ENCODE measurements at regions not wholly inside any gene's neighbourhood (a gene's known extent, or its start where the extent isn't known, plus 50 kb on each side); places are given as distances from the start of the nearest gene placed in this dataset.

GRCh38 chr7:17477182-17477581 is 178.7 kb downstream of the AHR start:
- Histone ChIP-seq H3K36me3 (replicated peaks; ENCODE audit: low read depth, low read length) (peaks cover 7% of the 10 kb centered on the region), H2AFZ (ENCODE audit: low read depth, low read length) (no peak overlapping the region), H3K27me3 (ENCODE audit: low read depth, low read length) (no peaks in the 10 kb centered on the region), H4K20me1 (ENCODE audit: insufficient read depth, low read length) (no peaks in the 10 kb centered on the region), H3K4me2 (ENCODE audit: low read length) (no peak overlapping the region), H3K4me1 (ENCODE audit: low read length) (peaks cover 31% of the 10 kb centered on the region), H3K27ac (ENCODE audit: low read length) (no peak overlapping the region), H3K4me3 (ENCODE audit: low read length) (no peak overlapping the region), H3K79me2 (ENCODE audit: low read length) (no peaks in the 10 kb centered on the region), H3K9me3 (ENCODE audit: insufficient read depth, low read length) (no peaks in the 10 kb centered on the region), H3K9ac (ENCODE audit: low read length) (no peak overlapping the region)
- no peak for TF ChIP-seq CTCF (IDR thresholded peaks at IDR 0.05; ENCODE audit: low read depth, low read length)
- TF ChIP-seq EZH2phosphoT487 (IDR thresholded peaks at IDR 0.05; ENCODE audit: low read depth): no peak

- Histone ChIP-seq H3K27ac (ENCODE audit: low read length) (no peak overlapping the region), H3K27me3 (ENCODE audit: low read depth, low read length) (no peaks in the 10 kb centered on the region), H4K20me1 (ENCODE audit: insufficient read depth, low read length) (no peaks in the 10 kb centered on the region), H3K9me3 (ENCODE audit: insufficient read depth, low read length) (no peaks in the 10 kb centered on the region), H3K4me2 (ENCODE audit: low read length) (no peak overlapping the region), H3K4me1 (ENCODE audit: low read length) (peaks cover 14% of the 10 kb centered on the region), H3K36me3 (replicated peaks; ENCODE audit: low read depth, low read length) (peaks cover 3% of the 10 kb centered on the region), H3K79me2 (ENCODE audit: low read length) (no peaks in the 10 kb centered on the region), H3K9ac (ENCODE audit: low read length) (no peak overlapping the region), H3K4me3 (ENCODE audit: low read length) (no peak overlapping the region), H2AFZ (ENCODE audit: low read depth, low read length) (no peak overlapping the region)
- TF ChIP-seq EZH2phosphoT487 (IDR thresholded peaks at IDR 0.05; ENCODE audit: low read depth) (no peak), CTCF (IDR thresholded peaks at IDR 0.05; ENCODE audit: low read depth, low read length) (no peak)
These were observed 182.7 kb downstream of the AHR start for GRCh38 chr7:17481118-17481517.

- H3K79me2 ChIP-seq (ENCODE audit: low read length): no peaks in the 10 kb centered on the region
- no peak overlapping the region for H3K27ac ChIP-seq (ENCODE audit: low read length)
- H3K4me2 ChIP-seq (ENCODE audit: low read length): no peak overlapping the region
- TF ChIP-seq CTCF (IDR thresholded peaks at IDR 0.05; ENCODE audit: low read depth, low read length) (no peak), EZH2phosphoT487 (IDR thresholded peaks at IDR 0.05; ENCODE audit: low read depth) (no peak)
- no peak overlapping the region for H3K4me3 ChIP-seq (ENCODE audit: low read length)
- no peaks in the 10 kb centered on the region for H4K20me1 ChIP-seq (ENCODE audit: insufficient read depth, low read length)
- peaks cover 21% of the 10 kb centered on the region for H3K4me1 ChIP-seq (ENCODE audit: low read length)
- no peaks in the 10 kb centered on the region for H3K9me3 ChIP-seq (ENCODE audit: insufficient read depth, low read length)
- H3K27me3 ChIP-seq (ENCODE audit: low read depth, low read length): no peaks in the 10 kb centered on the region
- H2AFZ ChIP-seq (ENCODE audit: low read depth, low read length): no peak overlapping the region
- H3K9ac ChIP-seq (ENCODE audit: low read length): no peak overlapping the region
- H3K36me3 ChIP-seq (replicated peaks; ENCODE audit: low read depth, low read length): peaks cover 3% of the 10 kb centered on the region
These were observed 186.9 kb downstream of the AHR start for GRCh38 chr7:17485368-17485767.

- no peak overlapping the region for H3K27ac ChIP-seq (ENCODE audit: low read length)
- H3K4me3 ChIP-seq (ENCODE audit: low read length): no peak overlapping the region
- H3K9ac ChIP-seq (ENCODE audit: low read length): no peak overlapping the region
- TF ChIP-seq EZH2phosphoT487 (IDR thresholded peaks at IDR 0.05; ENCODE audit: low read depth) (no peak), CTCF (IDR thresholded peaks at IDR 0.05; ENCODE audit: low read depth, low read length) (no peak)
- no peak overlapping the region for H3K4me2 ChIP-seq (ENCODE audit: low read length)
- H3K36me3 ChIP-seq (replicated peaks; ENCODE audit: low read depth, low read length): peaks cover 3% of the 10 kb centered on the region
- no peaks in the 10 kb centered on the region for H3K9me3 ChIP-seq (ENCODE audit: insufficient read depth, low read length)
- H2AFZ ChIP-seq (ENCODE audit: low read depth, low read length): no peak overlapping the region
- H3K27me3 ChIP-seq (ENCODE audit: low read depth, low read length): no peaks in the 10 kb centered on the region
- H4K20me1 ChIP-seq (ENCODE audit: insufficient read depth, low read length): no peaks in the 10 kb centered on the region
- peaks cover 16% of the 10 kb centered on the region for H3K4me1 ChIP-seq (ENCODE audit: low read length)
- H3K79me2 ChIP-seq (ENCODE audit: low read length): no peaks in the 10 kb centered on the region
These were observed 187.5 kb downstream of the AHR start for GRCh38 chr7:17485904-17486303.
